GM10248 (cell line): ENCODE measurements at regions not wholly inside any gene's neighbourhood (a gene's known extent, or its start where the extent isn't known, plus 50 kb on each side); places are given as distances from the start of the nearest gene placed in this dataset.
"Not testable (repeated sequence)": the region's sequence is repeated elsewhere in the genome, so short reads cannot be mapped to it uniquely, and the experiment has no call there.

Experiments used
- CTCF ChIA-PET: fragments of 300-600 bp; sonication (Branson Sonifier 250); formaldehyde crosslinking; extraction: SDS; loops from one replicate; lab custom pipeline; 2021; ENCODE audit warnings: antibody characterized with exemption; lab: Yijun Ruan, JAX
- POLR2A ChIA-PET: fragments of 350-650 bp; sonication (Branson Sonifier 250); formaldehyde crosslinking; extraction: SDS; loops from one replicate; lab custom pipeline; 2020; ENCODE audit warnings: antibody characterized with exemption; lab: Yijun Ruan, JAX
- DNase-seq: peaks from one replicate; pipeline ENCODE4 v3.0.0; 2012; ENCODE audit errors: extremely low spot score
- TF ChIP-seq, protein P1 (sequence below): IDR thresholded peaks from 2 replicates; pipeline ENCODE4 v1.5.1; 2012; ENCODE audit warnings: mild to moderate bottlenecking, low read depth; ENCODE audit errors: extremely low read depth, missing control alignments, control extremely low read depth

DNA sequence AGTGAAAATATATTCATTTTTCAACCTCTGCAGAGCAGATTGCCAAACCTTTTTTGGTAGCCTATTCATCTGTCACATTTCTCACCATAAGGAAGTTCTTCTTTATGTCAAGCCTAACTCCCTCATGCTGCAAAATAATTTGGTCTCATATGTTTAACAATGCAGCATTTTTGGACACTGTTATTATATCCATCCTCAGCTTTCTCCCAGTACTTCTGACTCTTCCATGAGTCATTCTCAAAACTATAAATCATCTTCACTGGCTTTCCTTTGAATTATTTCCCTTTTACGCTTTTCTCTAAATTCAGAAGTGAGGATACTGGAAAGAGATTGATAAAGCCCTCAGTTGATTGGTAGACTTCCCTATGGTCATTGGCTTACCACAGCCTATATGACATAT is 192.2 kb downstream of the TPBG start:
- TF ChIP-seq, protein P1, sequence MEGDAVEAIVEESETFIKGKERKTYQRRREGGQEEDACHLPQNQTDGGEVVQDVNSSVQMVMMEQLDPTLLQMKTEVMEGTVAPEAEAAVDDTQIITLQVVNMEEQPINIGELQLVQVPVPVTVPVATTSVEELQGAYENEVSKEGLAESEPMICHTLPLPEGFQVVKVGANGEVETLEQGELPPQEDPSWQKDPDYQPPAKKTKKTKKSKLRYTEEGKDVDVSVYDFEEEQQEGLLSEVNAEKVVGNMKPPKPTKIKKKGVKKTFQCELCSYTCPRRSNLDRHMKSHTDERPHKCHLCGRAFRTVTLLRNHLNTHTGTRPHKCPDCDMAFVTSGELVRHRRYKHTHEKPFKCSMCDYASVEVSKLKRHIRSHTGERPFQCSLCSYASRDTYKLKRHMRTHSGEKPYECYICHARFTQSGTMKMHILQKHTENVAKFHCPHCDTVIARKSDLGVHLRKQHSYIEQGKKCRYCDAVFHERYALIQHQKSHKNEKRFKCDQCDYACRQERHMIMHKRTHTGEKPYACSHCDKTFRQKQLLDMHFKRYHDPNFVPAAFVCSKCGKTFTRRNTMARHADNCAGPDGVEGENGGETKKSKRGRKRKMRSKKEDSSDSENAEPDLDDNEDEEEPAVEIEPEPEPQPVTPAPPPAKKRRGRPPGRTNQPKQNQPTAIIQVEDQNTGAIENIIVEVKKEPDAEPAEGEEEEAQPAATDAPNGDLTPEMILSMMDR = no peak
- DNase-seq = no peak
- ChIA-PET CTCF (no interaction called here), POLR2A (no interaction called here)

GRCh38 chr6:82558531-82558930 is 194.9 kb downstream of the TPBG start:
- CTCF ChIA-PET, POLR2A ChIA-PET, DNase-seq: not testable (repeated sequence)

DNA sequence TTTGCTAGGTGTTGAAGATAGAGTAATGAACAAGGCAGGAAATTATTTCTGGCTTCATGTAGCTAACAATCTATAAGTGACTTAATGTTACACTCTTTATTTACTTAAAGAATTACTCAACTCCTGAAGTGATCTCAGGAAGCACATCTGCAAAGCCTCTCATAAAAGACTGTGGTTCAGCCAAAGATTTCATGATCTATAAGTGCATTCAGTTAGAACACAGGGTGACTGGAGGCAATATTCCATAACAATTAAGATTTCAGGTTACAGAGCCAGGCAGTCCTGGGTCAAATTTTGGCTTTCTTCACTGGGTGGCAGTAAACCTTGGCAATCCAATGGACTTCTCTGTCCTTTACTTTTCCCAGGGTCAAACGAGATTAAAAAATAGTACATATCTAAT is 204.0 kb downstream of the TPBG start:
- no peak for DNase-seq
- POLR2A ChIA-PET = no interaction called here

GRCh38 chr6:82568290-82568993 is 204.8 kb downstream of the TPBG start:
- POLR2A ChIA-PET = no interaction called here
- no peak for DNase-seq
- CTCF ChIA-PET = no interaction called here
- TF ChIP-seq, protein P1 = no peak

More for the DNA sequence above, 204.0 kb downstream of the TPBG start:
- TF ChIP-seq, protein P1 = no peak
- CTCF ChIA-PET = no interaction called here

- POLR2A ChIA-PET = no interaction called here
- CTCF ChIA-PET = no interaction called here
- TF ChIP-seq, protein P1 = no peak
- DNase-seq = no peak
Observed at GRCh38 chr6:82569022-82569421, 205.4 kb downstream of the TPBG start.

GRCh38 chr6:82570083-82570482 is 206.5 kb downstream of the TPBG start:
- TF ChIP-seq, protein P1 = no peak
- POLR2A ChIA-PET = no interaction called here
- DNase-seq = no peak
- CTCF ChIA-PET = no interaction called here

DNA sequence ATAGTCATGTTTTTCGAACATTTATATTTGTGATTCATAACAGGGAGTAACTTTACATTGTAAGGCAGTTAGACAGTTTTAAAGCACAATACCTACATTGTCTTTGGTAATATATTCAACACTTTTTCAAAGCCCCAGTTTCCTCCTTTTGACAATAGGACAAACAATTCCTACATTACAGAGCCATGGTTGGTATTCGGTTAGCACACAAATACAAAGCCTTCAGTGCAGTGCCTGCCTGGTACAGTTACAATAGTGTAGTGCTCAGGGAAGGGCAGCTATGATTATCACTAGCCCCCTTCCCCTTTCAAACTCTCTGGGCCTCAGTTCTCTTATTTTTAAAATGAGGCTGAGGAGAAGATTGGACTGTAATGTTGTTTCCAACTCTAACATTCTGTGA is 207.8 kb downstream of the TPBG start:
- TF ChIP-seq, protein P1 = no peak
- DNase-seq = no peak
- CTCF ChIA-PET = no interaction called here
- POLR2A ChIA-PET = no interaction called here
